GM18508 (cell line): ENCODE measurements at regions not wholly inside any gene's neighbourhood (a gene's known extent, or its start where the extent isn't known, plus 50 kb on each side); places are given as distances from the start of the nearest gene placed in this dataset.

Source experiments
- ATAC-seq: cut with Tn5 transposase; IDR thresholded peaks from one replicate; pipeline ENCODE4 v1.9.1; 2021; ENCODE audit warnings: moderate number of reproducible peaks; ENCODE audit not compliant: insufficient read depth, unreplicated experiment

DNA sequence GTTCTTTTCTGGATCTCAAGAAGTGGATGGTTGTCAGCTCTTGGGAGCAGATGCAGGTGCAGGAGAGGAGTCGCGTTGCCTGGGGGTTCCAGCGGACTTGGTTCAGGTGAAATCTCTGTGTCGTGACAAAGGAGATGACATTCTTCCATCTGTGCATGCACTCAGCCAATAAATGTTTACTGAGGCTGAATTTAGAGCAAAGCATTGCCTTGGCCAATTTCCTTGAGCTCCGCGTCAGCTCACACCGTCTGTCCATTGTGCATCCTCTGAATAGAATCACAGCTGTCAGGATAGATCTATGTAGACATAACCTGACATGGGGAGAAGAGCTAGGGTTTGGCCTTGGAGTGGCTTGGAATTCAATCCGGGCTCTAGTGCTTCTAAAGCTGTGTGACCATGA is 343.7 kb downstream of the GLRX3 start:
- no peak for ATAC-seq

DNA sequence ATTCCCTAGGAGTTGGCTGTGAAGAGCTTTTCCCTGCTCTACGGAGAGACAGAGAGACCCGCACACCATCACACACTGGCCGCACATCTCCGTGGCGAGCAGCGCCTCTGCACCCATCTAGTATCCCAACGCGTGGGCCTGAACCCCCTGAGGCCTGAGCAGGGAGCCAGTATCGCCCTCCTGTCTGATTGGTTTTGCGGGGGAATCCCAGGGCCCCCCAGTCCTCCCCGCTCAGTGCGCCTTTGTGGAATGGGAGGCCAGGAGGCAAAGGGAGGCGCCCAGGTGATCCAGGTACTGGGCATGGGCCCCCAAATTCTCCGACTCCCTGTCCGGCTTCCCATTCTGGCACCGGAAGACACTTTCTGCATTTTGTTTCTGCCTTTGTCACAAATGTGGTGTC is 344.3 kb downstream of the GLRX3 start:
- ATAC-seq = no peak

DNA sequence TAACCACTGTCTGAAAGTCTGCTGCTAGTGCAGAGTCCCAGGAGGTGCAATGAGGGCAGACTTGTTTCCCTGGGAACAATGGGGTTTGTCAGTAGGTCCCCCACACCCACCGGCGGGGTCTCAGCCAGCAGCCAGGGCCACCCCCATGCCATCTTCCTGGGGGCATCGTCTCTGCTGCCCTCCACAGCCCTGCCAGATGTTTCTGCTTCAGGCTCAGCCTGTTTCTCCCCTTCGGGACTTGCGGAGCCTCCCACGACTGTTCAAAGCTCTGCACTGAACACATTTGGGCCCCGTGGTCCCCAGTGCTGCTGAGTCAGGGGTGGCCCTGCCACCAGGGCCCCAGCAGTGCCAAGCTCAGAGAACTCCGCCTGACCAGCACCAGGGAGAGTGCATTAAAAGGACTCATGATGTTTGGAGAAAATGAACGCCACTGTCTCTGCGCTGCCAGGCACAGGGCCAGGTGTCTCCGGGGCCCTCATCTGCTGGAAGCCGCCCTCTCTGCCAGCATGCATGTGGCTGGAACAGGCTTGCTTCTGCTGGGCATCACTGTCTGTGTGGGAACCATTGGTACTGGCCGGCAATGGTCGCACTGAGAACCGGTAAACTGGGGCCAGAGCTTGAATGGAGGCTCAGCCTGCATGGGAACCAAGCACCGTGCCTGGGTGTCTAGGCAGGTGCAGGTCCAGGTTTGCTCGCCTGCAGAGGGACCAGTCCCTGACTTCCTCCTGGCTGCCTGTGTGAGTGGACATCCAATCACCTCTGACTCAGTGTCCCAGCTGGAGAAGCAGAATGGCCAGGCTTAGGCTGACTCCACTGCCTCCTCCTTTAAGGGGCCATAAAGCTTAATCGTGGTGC is 345.1 kb downstream of the GLRX3 start:
- ATAC-seq = no peak

DNA sequence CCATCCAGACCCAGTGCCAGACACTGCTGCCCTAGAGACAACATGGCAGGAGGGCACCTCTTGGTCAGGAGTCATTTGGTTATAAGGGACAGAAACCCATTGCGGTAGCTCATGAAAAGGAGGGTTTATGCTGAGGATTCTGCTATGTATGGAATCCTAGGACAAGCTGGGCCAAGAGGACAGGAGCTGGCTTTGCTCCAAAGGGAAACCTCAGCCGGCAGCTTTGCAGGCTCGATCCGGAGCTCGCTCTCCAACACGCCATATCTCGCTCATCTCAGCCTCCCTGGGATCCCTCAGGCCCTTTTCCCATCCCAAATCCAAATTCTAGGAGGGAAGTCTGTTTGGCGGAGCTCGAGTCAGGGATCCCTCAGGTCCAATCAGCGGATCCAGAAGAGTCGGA is 345.7 kb downstream of the GLRX3 start:
- no peak for ATAC-seq

DNA sequence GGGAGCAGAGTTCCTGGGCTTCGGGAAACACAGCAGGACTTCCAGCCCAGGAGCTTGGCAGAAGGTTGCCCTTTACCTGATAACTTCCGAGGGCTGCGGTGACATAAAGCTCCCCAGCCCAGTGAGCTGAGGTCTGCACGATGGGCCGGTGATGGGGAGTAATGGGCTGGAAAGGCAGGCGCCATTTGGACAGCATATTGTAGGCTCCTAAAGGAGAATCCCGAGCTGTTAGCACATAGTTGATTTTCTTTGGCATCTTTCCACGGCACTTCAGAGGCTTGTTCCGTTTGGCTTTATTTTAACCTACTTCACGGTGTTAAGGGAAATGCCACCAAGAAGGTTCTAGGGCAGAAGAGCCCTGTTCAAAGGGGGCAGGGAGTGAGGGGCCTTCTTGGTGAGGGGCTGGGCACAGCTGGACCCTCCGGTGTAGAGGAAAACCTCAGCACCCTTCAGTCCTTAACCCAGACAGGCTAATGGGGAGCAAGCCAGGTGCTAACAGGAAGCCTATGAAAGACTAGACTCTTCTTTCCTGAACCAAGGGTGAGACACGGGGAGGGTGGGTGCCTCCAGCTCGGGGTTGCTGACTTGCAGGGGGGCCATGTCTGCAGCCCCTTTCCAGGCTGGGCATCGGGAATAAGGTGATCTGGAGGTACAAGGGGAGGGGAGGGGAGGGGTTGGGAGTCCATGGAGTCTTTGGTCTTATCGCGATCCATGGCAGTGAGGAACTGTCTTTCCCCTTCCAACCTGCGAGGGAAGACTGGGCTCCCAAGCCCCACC is 347.7 kb downstream of the GLRX3 start:
- no peak for ATAC-seq

DNA sequence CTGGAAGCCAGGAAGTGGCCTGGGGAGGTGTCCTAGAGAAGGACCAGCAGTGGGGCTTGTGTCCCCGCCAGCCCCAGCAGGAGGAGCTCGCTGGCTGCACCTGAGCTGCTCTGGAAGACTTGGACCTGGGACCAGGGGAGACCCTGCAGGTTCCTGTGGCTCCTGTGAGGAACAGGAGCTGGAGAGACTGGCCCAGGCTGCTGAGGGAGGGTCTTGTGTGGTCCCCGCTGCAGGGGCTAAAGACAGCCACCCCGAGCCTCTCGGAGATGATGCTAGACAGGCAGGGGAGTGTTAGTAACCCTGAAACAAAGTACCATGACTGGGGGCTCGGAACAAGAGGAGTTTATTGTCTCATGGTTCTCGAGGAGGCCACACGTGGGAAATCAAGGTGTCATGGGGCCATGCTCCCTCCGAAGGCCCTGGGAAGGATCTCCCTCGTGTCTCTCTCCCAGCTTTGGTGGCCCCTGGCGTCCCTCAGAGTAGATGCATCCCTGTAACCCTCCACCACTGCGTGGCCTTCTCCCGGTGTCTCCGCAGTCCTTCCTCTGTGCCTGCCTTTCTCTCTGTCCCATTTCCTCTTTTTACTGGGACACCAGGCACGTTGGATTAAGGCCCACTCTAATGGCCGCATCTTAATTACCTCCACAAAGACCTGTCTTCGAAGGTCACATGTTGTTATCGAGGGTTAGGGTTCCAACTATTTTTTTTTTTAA is 348.4 kb downstream of the GLRX3 start:
- no peak for ATAC-seq

DNA sequence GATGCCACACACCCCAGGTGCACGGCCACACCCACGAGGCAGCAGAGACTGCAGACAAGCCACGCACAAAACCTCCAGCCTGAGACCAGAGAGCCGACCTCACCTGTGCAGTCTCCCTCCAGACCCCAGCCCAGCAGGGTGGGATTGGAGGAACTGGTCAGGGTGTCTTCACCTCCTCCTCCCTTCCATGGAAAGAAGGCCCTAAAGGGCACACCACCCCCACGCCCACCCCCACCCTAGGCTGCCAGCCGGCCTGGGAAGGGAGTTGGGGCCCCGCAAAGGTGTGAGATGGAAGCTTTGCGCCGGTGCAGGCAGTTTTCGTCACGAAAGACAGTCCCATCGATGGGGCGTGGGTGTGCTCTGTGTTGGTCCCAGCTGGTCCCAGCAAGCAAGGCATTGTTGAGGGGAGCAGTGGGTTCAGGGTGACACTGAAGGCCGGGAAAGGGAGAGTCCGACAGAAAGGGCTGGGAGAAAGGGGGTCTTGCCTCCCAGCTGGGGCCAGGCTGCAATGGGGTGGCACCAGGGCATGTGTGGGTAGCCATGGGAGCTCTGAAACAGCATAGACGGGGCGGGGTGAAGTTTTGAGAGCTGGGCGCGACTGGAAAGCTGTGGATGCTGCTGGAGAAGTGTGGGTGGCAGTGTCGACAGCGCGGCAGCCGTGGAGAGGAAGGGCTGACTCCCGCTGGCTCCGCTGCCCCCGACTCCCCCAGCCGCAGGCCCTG is 349.2 kb downstream of the GLRX3 start:
- no peak for ATAC-seq

DNA sequence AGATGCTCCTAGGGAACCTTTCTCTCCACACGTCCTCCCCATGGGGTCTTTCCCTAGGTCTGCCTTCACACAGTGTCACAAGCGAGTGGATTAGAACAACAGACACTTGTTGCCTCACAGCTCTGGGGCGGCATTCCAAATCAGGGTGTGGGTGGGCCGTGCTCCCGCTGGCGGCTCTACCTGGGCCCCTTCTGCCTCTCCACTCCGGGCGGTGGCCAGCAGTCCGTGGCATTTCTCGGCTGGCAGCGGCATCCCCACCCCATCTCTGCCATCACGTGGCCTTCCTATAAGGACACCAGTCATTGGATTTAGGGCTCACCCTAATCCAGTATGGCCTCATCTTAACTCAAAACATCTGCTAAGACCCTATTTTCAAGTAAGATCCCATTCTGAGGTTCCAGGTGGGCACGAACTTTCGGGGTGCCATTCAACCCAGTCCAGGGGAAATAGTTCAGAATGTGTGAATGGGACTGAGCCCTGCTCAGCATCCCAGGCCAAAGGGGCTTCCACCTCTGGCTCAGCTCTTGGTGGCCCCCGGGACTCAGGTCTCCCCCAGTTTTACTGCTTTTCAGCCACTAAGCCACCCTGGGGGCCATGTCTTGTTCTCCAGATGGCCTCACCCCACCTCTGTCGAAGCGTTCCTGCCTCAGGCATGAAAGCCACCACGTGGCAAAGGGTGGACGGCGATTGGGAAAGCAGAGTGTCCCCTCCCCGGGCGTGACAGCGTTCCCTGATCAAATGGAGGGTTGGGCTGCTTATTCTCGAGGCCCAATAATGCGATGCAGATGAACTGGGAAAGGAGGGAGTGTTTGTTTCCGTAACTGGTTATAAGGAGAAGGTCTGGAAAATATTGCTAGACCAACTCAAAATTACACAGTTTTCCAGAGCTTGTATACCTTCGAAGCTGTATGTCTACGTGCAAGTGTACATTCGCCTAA is 350.0 kb downstream of the GLRX3 start:
- ATAC-seq = no peak

DNA sequence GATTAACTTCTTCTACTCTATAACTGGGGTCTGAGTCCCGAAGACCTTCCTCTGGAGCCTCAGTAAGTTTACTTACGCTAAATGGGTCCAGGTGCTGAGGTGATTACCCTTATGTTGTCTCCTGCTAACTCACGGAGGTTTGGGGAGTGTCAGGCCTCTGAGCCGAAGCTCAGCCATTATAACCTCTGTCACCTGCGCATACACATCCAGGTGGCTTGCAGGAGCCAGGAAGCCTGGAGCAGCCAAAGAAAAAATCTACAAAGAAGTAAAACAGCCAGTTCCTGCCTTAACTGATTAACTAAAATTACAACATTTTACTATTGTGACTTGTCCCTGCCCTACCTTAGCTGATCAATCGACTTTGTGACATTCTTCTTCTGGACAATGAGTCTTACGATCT is 350.7 kb downstream of the GLRX3 start:
- ATAC-seq = no peak

DNA sequence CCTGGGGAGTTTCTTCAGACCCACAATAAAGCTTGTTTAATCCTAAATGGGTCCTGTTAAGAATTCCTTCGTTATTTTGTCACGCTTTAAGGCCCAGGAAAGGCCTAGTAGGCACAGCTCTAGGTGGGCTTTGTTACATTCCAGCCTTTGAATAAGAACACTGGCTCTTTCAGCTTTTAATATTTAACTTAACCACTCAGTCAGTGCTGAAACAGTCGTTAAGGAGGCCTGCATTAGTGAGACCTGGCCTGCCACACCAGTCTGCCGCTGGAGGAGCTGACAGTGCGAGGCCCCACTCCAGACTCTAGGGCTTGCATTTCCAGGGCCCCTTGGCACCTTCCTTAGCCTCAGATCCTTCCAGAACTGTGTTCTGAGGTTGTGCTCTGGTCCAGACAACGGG is 351.4 kb downstream of the GLRX3 start:
- ATAC-seq = no peak

DNA sequence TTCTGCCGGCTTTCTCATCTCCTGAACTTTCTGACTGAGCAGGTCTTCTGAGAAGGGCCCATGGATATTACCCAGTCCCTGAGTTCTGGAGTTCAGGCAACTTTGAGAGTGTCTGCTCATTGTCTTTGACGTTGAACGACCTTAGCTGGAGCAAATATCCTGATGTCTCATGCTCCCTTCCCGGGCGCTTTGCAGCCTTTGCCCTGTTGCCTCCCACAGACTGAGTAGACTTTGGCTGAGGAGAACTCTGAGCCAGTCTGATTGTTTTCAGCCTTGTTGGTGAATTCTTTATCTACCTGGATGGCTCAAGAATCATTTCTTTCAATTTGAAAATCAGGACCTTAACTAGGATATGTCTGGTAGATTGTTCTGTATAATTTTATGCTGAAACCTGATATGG is 353.7 kb downstream of the GLRX3 start:
- no peak for ATAC-seq

DNA sequence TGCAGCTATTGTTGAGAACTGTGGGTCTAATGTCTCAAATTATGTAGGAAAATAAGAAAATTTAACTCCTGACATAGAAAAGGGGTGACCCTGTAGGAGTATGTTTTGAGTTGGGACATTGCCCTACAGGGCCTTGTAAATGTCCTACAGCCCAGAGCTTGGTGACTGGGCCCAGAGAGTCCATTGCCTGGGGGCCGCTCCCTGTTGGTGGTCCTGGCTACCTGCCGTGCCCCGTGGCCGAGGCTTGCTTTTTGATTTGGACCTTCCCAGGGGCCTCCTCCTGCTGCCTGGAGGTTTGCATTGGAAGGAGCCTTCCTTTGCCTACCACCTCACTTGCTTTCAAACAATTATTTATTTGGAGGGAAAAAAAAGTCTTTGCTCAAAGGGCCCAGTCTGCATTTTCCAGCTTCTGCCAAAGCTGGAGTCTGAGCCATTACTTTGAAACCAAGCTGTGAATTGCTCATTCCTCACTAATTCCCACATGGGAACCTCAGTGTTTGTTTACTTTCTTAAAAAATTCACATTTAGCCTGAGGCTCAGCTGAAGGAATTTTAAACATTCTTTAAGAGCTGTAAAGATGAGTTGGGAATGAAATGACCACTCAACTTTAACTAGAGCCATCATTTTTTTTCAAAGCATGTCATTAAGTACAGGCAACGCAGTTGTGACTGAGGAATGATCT is 355.0 kb downstream of the GLRX3 start:
- no peak for ATAC-seq

DNA sequence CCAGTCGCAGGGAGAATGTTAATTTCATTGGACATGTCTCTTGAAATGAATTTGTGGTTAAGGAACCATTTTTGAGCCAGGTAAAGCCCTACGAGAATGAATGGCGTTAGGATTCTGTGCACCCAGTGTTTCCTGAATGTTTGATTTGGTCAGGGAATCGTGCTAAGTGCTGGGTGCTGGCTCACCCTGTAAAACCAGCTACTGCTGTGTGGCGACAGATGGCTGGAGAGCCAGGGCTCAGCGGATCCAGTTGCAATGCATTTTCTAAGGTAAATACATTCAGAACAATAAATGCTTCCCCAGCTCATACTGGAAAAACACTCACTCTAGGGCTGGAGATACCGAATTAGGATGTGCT is 355.5 kb downstream of the GLRX3 start:
- ATAC-seq = no peak

DNA sequence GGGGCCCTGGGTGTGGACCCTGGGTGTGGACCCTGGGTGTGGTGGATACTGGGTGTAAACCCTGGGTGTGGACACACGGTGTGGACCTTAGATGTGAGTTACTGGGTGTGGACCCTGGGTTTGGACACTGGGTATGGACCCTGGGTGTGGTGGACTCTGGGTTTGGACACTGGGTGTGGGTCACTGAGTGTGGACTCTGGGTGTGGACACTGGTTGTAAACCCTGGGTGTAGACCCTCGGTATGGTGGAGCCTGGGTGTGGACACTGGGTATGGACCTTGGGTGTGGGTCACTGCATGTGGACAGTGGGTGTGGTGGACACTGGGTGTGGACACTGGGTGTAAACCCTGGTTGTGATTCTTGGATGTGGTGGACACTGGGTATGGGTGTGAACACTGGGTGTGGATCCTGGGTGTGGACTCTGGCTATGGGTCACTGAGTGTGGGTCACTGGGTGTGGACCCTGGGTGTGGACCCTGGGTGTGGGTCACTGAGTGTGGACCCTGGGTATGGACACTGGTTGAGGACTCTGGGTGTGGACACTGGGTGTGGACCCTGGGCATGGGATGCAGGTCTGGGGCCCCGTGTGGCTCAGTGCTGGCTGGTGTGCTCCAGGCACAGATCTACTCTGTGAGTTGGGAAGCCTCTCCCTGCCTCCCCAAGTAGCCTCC is 356.2 kb downstream of the GLRX3 start:
- no peak for ATAC-seq

DNA sequence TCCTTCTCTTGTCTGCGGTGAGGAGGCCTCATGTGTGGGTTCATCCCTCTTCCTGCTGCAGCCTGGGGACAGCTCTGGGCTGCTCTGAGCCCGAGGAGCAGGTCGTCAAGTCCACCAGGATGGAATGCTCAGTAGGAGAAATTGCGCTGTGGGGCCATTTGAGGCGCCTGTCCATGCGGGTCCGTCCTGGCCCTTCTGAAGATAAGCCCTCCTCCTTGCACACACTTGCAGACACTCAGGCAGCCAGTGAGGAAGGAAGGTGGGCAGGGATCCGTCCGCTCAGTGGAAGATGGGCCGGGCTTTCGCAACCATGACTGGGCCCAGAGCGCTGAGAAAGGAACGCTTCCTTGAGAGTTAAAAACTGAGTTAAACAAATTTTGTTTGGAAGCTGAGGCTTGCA is 356.8 kb downstream of the GLRX3 start:
- ATAC-seq = no peak

DNA sequence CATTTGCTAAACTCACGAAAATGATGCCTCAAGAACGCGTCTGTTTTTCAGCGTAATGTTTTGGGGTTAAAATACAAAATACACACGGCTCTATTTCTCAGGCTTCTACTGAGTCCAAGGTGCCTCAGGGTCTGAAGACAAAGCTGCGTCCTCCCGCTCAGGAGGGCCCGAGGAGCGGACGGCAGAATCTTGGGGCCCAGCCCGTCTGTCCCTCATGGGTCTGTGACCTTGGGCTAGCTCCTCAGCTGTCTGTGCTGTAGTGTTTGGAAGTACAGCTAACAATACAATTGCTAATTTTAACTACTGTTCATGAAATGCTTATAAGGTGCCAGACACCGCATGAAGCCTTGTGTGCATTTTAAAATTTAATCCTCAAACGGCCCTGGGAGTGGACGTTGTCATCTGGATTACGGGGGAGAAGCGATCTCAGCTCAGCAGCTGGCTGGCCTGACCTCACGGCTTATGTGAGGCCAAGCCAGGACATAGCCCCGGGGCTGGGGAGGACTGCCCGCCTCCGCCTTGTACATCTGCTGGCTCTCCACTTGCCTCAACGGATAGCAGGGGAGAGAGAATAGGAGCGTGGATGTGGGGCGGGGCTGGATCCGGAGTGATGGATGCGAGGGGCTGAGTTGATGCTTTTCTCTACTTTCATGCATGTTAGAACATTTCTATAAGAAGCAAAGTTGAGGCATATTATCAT is 357.4 kb downstream of the GLRX3 start:
- ATAC-seq = no peak

DNA sequence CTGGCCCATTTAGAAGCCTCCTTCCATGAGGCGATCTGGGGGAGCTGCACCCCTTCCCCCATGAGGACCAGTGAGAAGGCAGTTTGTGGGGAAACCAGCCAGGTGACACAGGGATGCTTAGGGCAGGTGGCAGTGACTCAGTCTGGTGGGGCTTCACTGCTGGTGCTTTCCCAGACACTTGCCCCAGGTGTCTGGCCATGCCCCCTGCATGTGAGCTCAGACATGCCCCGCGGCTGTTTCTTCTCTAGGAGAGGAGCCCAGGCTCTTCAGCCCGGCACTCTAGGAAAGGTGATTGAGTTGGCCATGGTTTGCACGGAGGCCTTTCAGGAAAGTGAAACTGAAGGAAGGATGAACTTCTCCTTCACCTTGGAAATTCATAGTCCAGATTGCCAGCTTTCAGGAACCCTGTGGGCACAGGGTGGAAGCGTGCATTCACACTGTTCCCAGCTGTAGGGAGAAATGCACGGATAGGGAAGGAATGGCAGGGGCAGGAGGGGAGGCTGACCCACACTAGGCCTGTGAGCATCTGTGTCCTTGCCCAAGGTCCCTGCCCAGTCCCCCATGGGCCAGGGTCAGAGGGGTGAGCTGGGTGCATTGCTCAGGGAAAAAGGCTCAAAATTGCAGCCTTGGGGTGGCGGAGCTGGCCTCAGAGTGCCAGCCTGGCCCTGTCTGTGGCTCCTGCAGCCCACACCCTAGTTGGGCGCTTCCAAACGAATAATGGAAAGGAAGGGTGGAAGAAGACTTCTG is 359.1 kb downstream of the GLRX3 start:
- no peak for ATAC-seq
